ENCODE measurements at regions not wholly inside any gene's neighbourhood (a gene's known extent, or its start where the extent isn't known, plus 50 kb on each side); places are given as distances from the start of the nearest gene placed in this dataset.
"Not testable (repeated sequence)": the region's sequence is repeated elsewhere in the genome, so short reads cannot be mapped to it uniquely, and the experiment has no call there.

- DNase-seq (ENCODE audit: low read depth in 1 of 2, low spot score in 1 of 2): no peak
These were observed 756.7 kb downstream of the UQCRFS1 start for GRCh38 chr19:28456252-28456651.

- no peak for DNase-seq (ENCODE audit: low read depth in 1 of 2, low spot score in 1 of 2)
These were observed 758.9 kb downstream of the UQCRFS1 start for GRCh38 chr19:28454083-28454482.

GRCh38 chr19:28453420-28453819 is 759.5 kb downstream of the UQCRFS1 start:
- DNase-seq (ENCODE audit: low read depth in 1 of 2, low spot score in 1 of 2): no peak

- no peak for DNase-seq (ENCODE audit: low read depth in 1 of 2, low spot score in 1 of 2)
These were observed 763.1 kb downstream of the UQCRFS1 start for GRCh38 chr19:28449803-28450202.

- no peak for DNase-seq (ENCODE audit: low read depth in 1 of 2, low spot score in 1 of 2)
These were observed 766.4 kb downstream of the UQCRFS1 start for GRCh38 chr19:28446511-28446910.

- DNase-seq (ENCODE audit: low read depth in 1 of 2, low spot score in 1 of 2): no peak
These were observed 767.1 kb downstream of the UQCRFS1 start for GRCh38 chr19:28445826-28446225.

GRCh38 chr19:28444362-28444761 is 768.6 kb downstream of the UQCRFS1 start:
- no peak for DNase-seq (ENCODE audit: low read depth in 1 of 2, low spot score in 1 of 2)

GRCh38 chr19:28443361-28443760 is 769.6 kb downstream of the UQCRFS1 start:
- DNase-seq (ENCODE audit: low read depth in 1 of 2, low spot score in 1 of 2): no peak

- DNase-seq (ENCODE audit: low read depth in 1 of 2, low spot score in 1 of 2): no peak
These were observed 775.3 kb downstream of the UQCRFS1 start for GRCh38 chr19:28437390-28438346.

GRCh38 chr19:28436320-28436719 is 776.6 kb downstream of the UQCRFS1 start:
- DNase-seq (ENCODE audit: low read depth in 1 of 2, low spot score in 1 of 2): no peak

- DNase-seq (ENCODE audit: low read depth in 1 of 2, low spot score in 1 of 2): no peak
These were observed 777.2 kb downstream of the UQCRFS1 start for GRCh38 chr19:28435551-28436271.

GRCh38 chr19:28434794-28435193 is 778.2 kb downstream of the UQCRFS1 start:
- DNase-seq (ENCODE audit: low read depth in 1 of 2, low spot score in 1 of 2): not testable (repeated sequence)

- not testable (repeated sequence) for DNase-seq (ENCODE audit: low read depth in 1 of 2, low spot score in 1 of 2)
These were observed 778.6 kb downstream of the UQCRFS1 start for GRCh38 chr19:28434365-28434764.

- DNase-seq (ENCODE audit: low read depth in 1 of 2, low spot score in 1 of 2): not testable (repeated sequence)
These were observed 779.8 kb downstream of the UQCRFS1 start for GRCh38 chr19:28433166-28433565.

GRCh38 chr19:28430214-28430613 is 782.7 kb downstream of the UQCRFS1 start:
- no peak for DNase-seq (ENCODE audit: low read depth in 1 of 2, low spot score in 1 of 2)

GRCh38 chr19:28429356-28429755 is 783.6 kb downstream of the UQCRFS1 start:
- DNase-seq (ENCODE audit: low read depth in 1 of 2, low spot score in 1 of 2): no peak

GRCh38 chr19:28428663-28429348 is 784.1 kb downstream of the UQCRFS1 start:
- DNase-seq (ENCODE audit: low read depth in 1 of 2, low spot score in 1 of 2): no peak

GRCh38 chr19:28427376-28428083 is 785.4 kb downstream of the UQCRFS1 start:
- DNase-seq (ENCODE audit: low read depth in 1 of 2, low spot score in 1 of 2): no peak

- no peak for DNase-seq (ENCODE audit: low read depth in 1 of 2, low spot score in 1 of 2)
These were observed 786.2 kb downstream of the UQCRFS1 start for GRCh38 chr19:28426730-28427225.

- DNase-seq (ENCODE audit: low read depth in 1 of 2, low spot score in 1 of 2): no peak
These were observed 786.7 kb downstream of the UQCRFS1 start for GRCh38 chr19:28426110-28426729.
